HFFc6 (cell line): ENCODE measurements at regions not wholly inside any gene's neighbourhood (a gene's known extent, or its start where the extent isn't known, plus 50 kb on each side); places are given as distances from the start of the nearest gene placed in this dataset.

Experiments used
- DNase-seq: peaks from one replicate; pipeline ENCODE4 v3.0.0-alpha.2; 2018
- H3K27ac Mint-ChIP-seq: 2 replicates; pipeline ENCODE4 v1.8.0; 2020; ENCODE audit warnings: mild to moderate bottlenecking, mixed read lengths
- H3K27me3 Mint-ChIP-seq: 2 replicates; pipeline ENCODE4 v1.8.0; 2021; ENCODE audit warnings: mild to moderate bottlenecking, moderate library complexity, mixed read lengths; ENCODE audit not compliant: insufficient read depth
- H3K36me3 Mint-ChIP-seq: 2 replicates; pipeline ENCODE4 v1.8.0; 2021; ENCODE audit warnings: low read depth, mixed read lengths
- H3K4me1 Mint-ChIP-seq: 2 replicates; pipeline ENCODE4 v1.8.0; 2020; ENCODE audit warnings: low read depth, mixed read lengths
- H3K4me3 Mint-ChIP-seq: 2 replicates; pipeline ENCODE4 v1.8.0; 2020; ENCODE audit warnings: mild to moderate bottlenecking, moderate library complexity, mixed read lengths
- H3K9me3 Mint-ChIP-seq: 2 replicates; pipeline ENCODE4 v1.8.0; 2020; ENCODE audit warnings: mild to moderate bottlenecking, mixed read lengths
- CTCF ChIP-seq: fragments of 200-600 bp; sonication (generic); IDR thresholded peaks from 2 replicates; pipeline ENCODE4 v1.5.0; 2021; ENCODE audit warnings: antibody characterized with exemption, mild to moderate bottlenecking

- H3K4me3 Mint-ChIP-seq = no peak overlapping the region
- TF ChIP-seq CTCF = no peak
These were observed 255.6 kb upstream of the PMEPA1 start for GRCh38 chr20:57965441-57965840.

GRCh38 chr20:57964011-57964862 is 254.4 kb upstream of the PMEPA1 start:
- H3K4me3 Mint-ChIP-seq = no peak overlapping the region
- peaks cover 16% of the 10 kb centered on the region for H3K27me3 Mint-ChIP-seq
- DNase-seq = no peak
- no peaks in the 10 kb centered on the region for H3K36me3 Mint-ChIP-seq
- peaks cover 15% of the 10 kb centered on the region; the same call in 1 of the 2 replicates for H3K4me1 Mint-ChIP-seq
- H3K27ac Mint-ChIP-seq = no peak overlapping the region
- TF ChIP-seq CTCF = no peak
- no peaks in the 10 kb centered on the region for H3K9me3 Mint-ChIP-seq

More at GRCh38 chr20:57965441-57965840, 255.6 kb upstream of the PMEPA1 start:
- Mint-ChIP-seq H3K27me3 (peaks cover 10% of the 10 kb centered on the region), H3K4me1 (peaks cover 15% of the 10 kb centered on the region; the same call in 1 of the 2 replicates), H3K9me3 (no peaks in the 10 kb centered on the region), H3K27ac (no peak overlapping the region), H3K36me3 (no peaks in the 10 kb centered on the region)
- no peak for DNase-seq

GRCh38 chr20:57960803-57961575 is 251.2 kb upstream of the PMEPA1 start:
- Mint-ChIP-seq H3K36me3 (peaks cover 5% of the 10 kb centered on the region), H3K27ac (no peak overlapping the region), H3K9me3 (0 out of 2 replicates have a peak, but pooled peaks cover 4% of the 10 kb centered on the region), H3K4me1 (peaks cover 23% of the 10 kb centered on the region), H3K4me3 (no peak overlapping the region), H3K27me3 (peaks cover 14% of the 10 kb centered on the region)
- no peak for DNase-seq
- no peak for TF ChIP-seq CTCF

- peaks cover 16% of the 10 kb centered on the region; the same call in 1 of the 2 replicates for H3K27me3 Mint-ChIP-seq
These were observed 249.8 kb upstream of the PMEPA1 start for GRCh38 chr20:57959589-57959988.

GRCh38 chr20:57959018-57959417 is 249.2 kb upstream of the PMEPA1 start:
- H3K27me3 Mint-ChIP-seq = peaks cover 16% of the 10 kb centered on the region; the same call in 1 of the 2 replicates
- peaks cover 27% of the 10 kb centered on the region for H3K4me1 Mint-ChIP-seq
- no peak for DNase-seq
- peaks cover 10% of the 10 kb centered on the region for H3K9me3 Mint-ChIP-seq
- H3K27ac Mint-ChIP-seq = no peak overlapping the region
- H3K4me3 Mint-ChIP-seq = no peak overlapping the region
- peaks cover 20% of the 10 kb centered on the region for H3K36me3 Mint-ChIP-seq
- no peak for TF ChIP-seq CTCF

More at GRCh38 chr20:57959589-57959988, 249.8 kb upstream of the PMEPA1 start:
- TF ChIP-seq CTCF = no peak
- Mint-ChIP-seq H3K9me3 (peaks cover 9% of the 10 kb centered on the region), H3K4me1 (peaks cover 28% of the 10 kb centered on the region), H3K36me3 (peaks cover 19% of the 10 kb centered on the region), H3K27ac (no peak overlapping the region), H3K4me3 (no peak overlapping the region)
- no peak for DNase-seq
